Neural cell (in vitro differentiated cells): ENCODE measurements at regions not wholly inside any gene's neighbourhood (a gene's known extent, or its start where the extent isn't known, plus 50 kb on each side); places are given as distances from the start of the nearest gene placed in this dataset.

Experiments
- H2AFZ ChIP-seq: fragments of 200-600, 300-800 bp; sonication (generic), shearing (Covaris generic); 2 replicates; pipeline ENCODE4 v1.6.0; 2014; ENCODE audit warnings: low read depth, mild to moderate bottlenecking, antibody characterized with exemption, low read length, moderate library complexity
- H3F3A ChIP-seq: fragments of 200-600 bp; shearing (Covaris generic); 2 replicates; pipeline ENCODE4 v1.6.1; 2016; ENCODE audit warnings: mild to moderate bottlenecking, moderate library complexity, mixed read lengths, antibody characterized with exemption, low read length; ENCODE audit not compliant: insufficient read depth, poor library complexity, severe bottlenecking
- H3K27ac ChIP-seq: fragments of 200-600, 300-800 bp; sonication (generic), shearing (Covaris generic); 2 replicates; pipeline ENCODE4 v1.5.1; 2014; ENCODE audit warnings: mild to moderate bottlenecking, low read length, moderate library complexity
- H3K27me3 ChIP-seq: fragments of 300-800, 200-600 bp; sonication (generic), shearing (Covaris generic); 2 replicates; pipeline ENCODE4 v1.6.0; 2014; ENCODE audit warnings: mild to moderate bottlenecking, low read depth, low read length, moderate library complexity; ENCODE audit not compliant: insufficient read depth
- H3K36me3 ChIP-seq: fragments of 300-800, 200-600 bp; sonication (generic), shearing (Covaris generic); 2 replicates; pipeline ENCODE4 v1.5.1; 2014; ENCODE audit warnings: mild to moderate bottlenecking, antibody characterized with exemption, low read length, moderate library complexity; ENCODE audit not compliant: insufficient read depth
- H3K4me2 ChIP-seq: fragments of 300-800, 200-600 bp; sonication (generic), shearing (Covaris generic); 2 replicates; pipeline ENCODE4 v1.6.0; 2014; ENCODE audit warnings: mild to moderate bottlenecking, low read length
- H3K4me3 ChIP-seq: fragments of 300-800, 200-600 bp; sonication (generic), shearing (Covaris generic); 2 replicates; pipeline ENCODE4 v1.5.1; 2014; ENCODE audit warnings: mild to moderate bottlenecking, low read length, moderate library complexity
- H3K79me2 ChIP-seq: fragments of 200-600 bp; shearing (Covaris generic); replicated peaks from 2 replicates; pipeline ENCODE4 v1.6.0; 2014; ENCODE audit warnings: mild to moderate bottlenecking, low read length, moderate library complexity; ENCODE audit not compliant: insufficient read depth
- H3K9ac ChIP-seq: fragments of 300-800, 200-600 bp; sonication (generic), shearing (Covaris generic); 2 replicates; pipeline ENCODE4 v1.6.1; 2016; ENCODE audit warnings: mild to moderate bottlenecking, low read length, mixed read lengths
- H3K9me2 ChIP-seq: fragments of 200-600 bp; shearing (Covaris generic); 2 replicates; pipeline ENCODE4 v1.6.1; 2016; ENCODE audit warnings: mild to moderate bottlenecking, low read length, mixed read lengths; ENCODE audit not compliant: insufficient read depth
- H3K9me3 ChIP-seq: fragments of 200-600, 300-800 bp; sonication (generic), shearing (Covaris generic); 2 replicates; pipeline ENCODE4 v1.6.1; 2016; ENCODE audit warnings: mild to moderate bottlenecking, mixed run types, low read length, moderate library complexity, mixed read lengths
- H4K20me1 ChIP-seq: fragments of 200-600 bp; shearing (Covaris generic); 2 replicates; pipeline ENCODE4 v1.6.1; 2016; ENCODE audit warnings: mild to moderate bottlenecking, mixed run types; ENCODE audit not compliant: insufficient read depth
- EP300 ChIP-seq: fragments of 450-650 bp; conservative IDR thresholded peaks from 2 replicates; pipeline ENCODE4 v1.6.1; 2014; ENCODE audit warnings: antibody characterized with exemption, mild to moderate bottlenecking, moderate library complexity; ENCODE audit not compliant: poor library complexity, severe bottlenecking
- EZH2 ChIP-seq: fragments of 200-600, 300-800 bp; shearing (Covaris generic), sonication (generic); IDR thresholded peaks from 2 replicates; pipeline ENCODE4 v1.6.1; 2014; ENCODE audit warnings: antibody characterized with exemption, low read length, borderline replicate concordance, mild to moderate bottlenecking; ENCODE audit not compliant: insufficient read depth, poor library complexity, severe bottlenecking
- MXI1 ChIP-seq: fragments of 450-650 bp; conservative IDR thresholded peaks from 2 replicates; pipeline ENCODE4 v1.6.1; 2014; ENCODE audit warnings: antibody characterized with exemption, mild to moderate bottlenecking; ENCODE audit not compliant: poor library complexity, severe bottlenecking
- POLR2AphosphoS5 ChIP-seq: IDR thresholded peaks from 2 replicates; pipeline ENCODE4 v1.6.1; 2012
- RAD21 ChIP-seq: fragments of 450-650 bp; conservative IDR thresholded peaks from 2 replicates; pipeline ENCODE4 v1.6.1; 2014; ENCODE audit warnings: antibody characterized with exemption, mild to moderate bottlenecking, moderate library complexity
- SMC3 ChIP-seq: fragments of 450-650 bp; conservative IDR thresholded peaks from 2 replicates; pipeline ENCODE4 v1.6.1; 2014; ENCODE audit warnings: antibody characterized with exemption, mild to moderate bottlenecking, moderate library complexity; ENCODE audit not compliant: poor library complexity
- TAF1 ChIP-seq: IDR thresholded peaks from 2 replicates; pipeline ENCODE4 v1.6.1; 2012; ENCODE audit warnings: low read depth
- TF ChIP-seq, protein P1 (sequence below): IDR thresholded peaks from 2 replicates; pipeline ENCODE4 v1.6.1; 2012; ENCODE audit warnings: borderline replicate concordance
- TF ChIP-seq, protein P2 (sequence below): fragments of 450-650 bp; IDR thresholded peaks from 2 replicates; pipeline ENCODE4 v1.5.1; 2014; ENCODE audit warnings: antibody characterized with exemption, mild to moderate bottlenecking, moderate library complexity; ENCODE audit not compliant: poor library complexity, severe bottlenecking

GRCh38 chr7:46745707-46746090, 824.6 kb upstream of the IGFBP3 start:
- no peak overlapping the region for H3K4me2 ChIP-seq

GRCh38 chr7:46744957-46745706, 824.1 kb upstream of the IGFBP3 start:
- peak overlapping the region; percentile 0 for H3K4me3 ChIP-seq
- no peak overlapping the region for H3K4me2 ChIP-seq
- no peak overlapping the region for H3K9ac ChIP-seq
- H3K79me2 ChIP-seq, result no peaks in the 10 kb centered on the region
- TF ChIP-seq EZH2 (no peak), TAF1 (no peak), MXI1 (no peak), POLR2AphosphoS5 (peak; percentile 56), SMC3 (no peak), EP300 (peak; percentile 60)
- TF ChIP-seq, protein P1, sequence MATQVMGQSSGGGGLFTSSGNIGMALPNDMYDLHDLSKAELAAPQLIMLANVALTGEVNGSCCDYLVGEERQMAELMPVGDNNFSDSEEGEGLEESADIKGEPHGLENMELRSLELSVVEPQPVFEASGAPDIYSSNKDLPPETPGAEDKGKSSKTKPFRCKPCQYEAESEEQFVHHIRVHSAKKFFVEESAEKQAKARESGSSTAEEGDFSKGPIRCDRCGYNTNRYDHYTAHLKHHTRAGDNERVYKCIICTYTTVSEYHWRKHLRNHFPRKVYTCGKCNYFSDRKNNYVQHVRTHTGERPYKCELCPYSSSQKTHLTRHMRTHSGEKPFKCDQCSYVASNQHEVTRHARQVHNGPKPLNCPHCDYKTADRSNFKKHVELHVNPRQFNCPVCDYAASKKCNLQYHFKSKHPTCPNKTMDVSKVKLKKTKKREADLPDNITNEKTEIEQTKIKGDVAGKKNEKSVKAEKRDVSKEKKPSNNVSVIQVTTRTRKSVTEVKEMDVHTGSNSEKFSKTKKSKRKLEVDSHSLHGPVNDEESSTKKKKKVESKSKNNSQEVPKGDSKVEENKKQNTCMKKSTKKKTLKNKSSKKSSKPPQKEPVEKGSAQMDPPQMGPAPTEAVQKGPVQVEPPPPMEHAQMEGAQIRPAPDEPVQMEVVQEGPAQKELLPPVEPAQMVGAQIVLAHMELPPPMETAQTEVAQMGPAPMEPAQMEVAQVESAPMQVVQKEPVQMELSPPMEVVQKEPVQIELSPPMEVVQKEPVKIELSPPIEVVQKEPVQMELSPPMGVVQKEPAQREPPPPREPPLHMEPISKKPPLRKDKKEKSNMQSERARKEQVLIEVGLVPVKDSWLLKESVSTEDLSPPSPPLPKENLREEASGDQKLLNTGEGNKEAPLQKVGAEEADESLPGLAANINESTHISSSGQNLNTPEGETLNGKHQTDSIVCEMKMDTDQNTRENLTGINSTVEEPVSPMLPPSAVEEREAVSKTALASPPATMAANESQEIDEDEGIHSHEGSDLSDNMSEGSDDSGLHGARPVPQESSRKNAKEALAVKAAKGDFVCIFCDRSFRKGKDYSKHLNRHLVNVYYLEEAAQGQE, result no peak
- TF ChIP-seq, protein P2, sequence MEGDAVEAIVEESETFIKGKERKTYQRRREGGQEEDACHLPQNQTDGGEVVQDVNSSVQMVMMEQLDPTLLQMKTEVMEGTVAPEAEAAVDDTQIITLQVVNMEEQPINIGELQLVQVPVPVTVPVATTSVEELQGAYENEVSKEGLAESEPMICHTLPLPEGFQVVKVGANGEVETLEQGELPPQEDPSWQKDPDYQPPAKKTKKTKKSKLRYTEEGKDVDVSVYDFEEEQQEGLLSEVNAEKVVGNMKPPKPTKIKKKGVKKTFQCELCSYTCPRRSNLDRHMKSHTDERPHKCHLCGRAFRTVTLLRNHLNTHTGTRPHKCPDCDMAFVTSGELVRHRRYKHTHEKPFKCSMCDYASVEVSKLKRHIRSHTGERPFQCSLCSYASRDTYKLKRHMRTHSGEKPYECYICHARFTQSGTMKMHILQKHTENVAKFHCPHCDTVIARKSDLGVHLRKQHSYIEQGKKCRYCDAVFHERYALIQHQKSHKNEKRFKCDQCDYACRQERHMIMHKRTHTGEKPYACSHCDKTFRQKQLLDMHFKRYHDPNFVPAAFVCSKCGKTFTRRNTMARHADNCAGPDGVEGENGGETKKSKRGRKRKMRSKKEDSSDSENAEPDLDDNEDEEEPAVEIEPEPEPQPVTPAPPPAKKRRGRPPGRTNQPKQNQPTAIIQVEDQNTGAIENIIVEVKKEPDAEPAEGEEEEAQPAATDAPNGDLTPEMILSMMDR, result no peak
- H3K27me3 ChIP-seq, result no peaks in the 10 kb centered on the region
- no peaks in the 10 kb centered on the region for H3K9me2 ChIP-seq
- H3K27ac ChIP-seq, result peak overlapping the region; percentile 1
- H3K36me3 ChIP-seq, result no peaks in the 10 kb centered on the region
- H4K20me1 ChIP-seq, result no peaks in the 10 kb centered on the region
- no peaks in the 10 kb centered on the region for H3F3A ChIP-seq
- no peaks in the 10 kb centered on the region for H3K9me3 ChIP-seq
- no peak overlapping the region for H2AFZ ChIP-seq

More at GRCh38 chr7:46745707-46746090, 824.6 kb upstream of the IGFBP3 start:
- no peaks in the 10 kb centered on the region for H3F3A ChIP-seq
- no peak overlapping the region for H3K27ac ChIP-seq
- H3K79me2 ChIP-seq, result no peaks in the 10 kb centered on the region
- no peak overlapping the region for H2AFZ ChIP-seq
- H3K9me2 ChIP-seq, result no peaks in the 10 kb centered on the region
- H3K9ac ChIP-seq, result no peak overlapping the region
- no peak for TF ChIP-seq EP300
- TF ChIP-seq, protein P1, result no peak
- TF ChIP-seq TAF1, result no peak
- TF ChIP-seq, protein P2, result no peak
- TF ChIP-seq EZH2, result no peak
- TF ChIP-seq MXI1, result no peak
- TF ChIP-seq POLR2AphosphoS5, result no peak
- TF ChIP-seq RAD21, result no peak
- TF ChIP-seq SMC3, result no peak
- H3K36me3 ChIP-seq, result no peaks in the 10 kb centered on the region
- H3K27me3 ChIP-seq, result no peaks in the 10 kb centered on the region
- H3K9me3 ChIP-seq, result no peaks in the 10 kb centered on the region
- no peaks in the 10 kb centered on the region for H4K20me1 ChIP-seq
- H3K4me3 ChIP-seq, result no peak overlapping the region
